ENCODE measurements at regions not wholly inside any gene's neighbourhood (a gene's known extent, or its start where the extent isn't known, plus 50 kb on each side); places are given as distances from the start of the nearest gene placed in this dataset.

- Histone ChIP-seq H3K27me3 (ENCODE audit: control insufficient read depth, insufficient read depth, low read length) (no peaks in the 10 kb centered on the region), H3K4me3 (ENCODE audit: low read depth, low read length) (no peak overlapping the region), H3K36me3 (ENCODE audit: control insufficient read depth, insufficient read depth, low read length) (no peaks in the 10 kb centered on the region)
- no peak for DNase-seq (ENCODE audit: low read depth)
- no peak for TF ChIP-seq CTCF (IDR thresholded peaks at IDR 0.05; ENCODE audit: insufficient read depth, low read length, poor library complexity, severe bottlenecking)
Observed at GRCh38 chr10:10777723-10778122, 239.9 kb upstream of the CELF2 start.

GRCh38 chr10:10778959-10779358 is 238.7 kb upstream of the CELF2 start:
- Histone ChIP-seq H3K4me3 (ENCODE audit: low read depth, low read length) (no peak overlapping the region), H3K27me3 (ENCODE audit: control insufficient read depth, insufficient read depth, low read length) (no peaks in the 10 kb centered on the region)
- DNase-seq (ENCODE audit: low read depth), result no peak

GRCh38 chr10:10779511-10779910 is 238.2 kb upstream of the CELF2 start:
- H3K36me3 ChIP-seq (ENCODE audit: control insufficient read depth, insufficient read depth, low read length), result no peaks in the 10 kb centered on the region
- H3K4me3 ChIP-seq (ENCODE audit: low read depth, low read length), result no peak overlapping the region

More at GRCh38 chr10:10778959-10779358, 238.7 kb upstream of the CELF2 start:
- no peak for TF ChIP-seq CTCF (IDR thresholded peaks at IDR 0.05; ENCODE audit: insufficient read depth, low read length, poor library complexity, severe bottlenecking)
- no peaks in the 10 kb centered on the region for H3K36me3 ChIP-seq (ENCODE audit: control insufficient read depth, insufficient read depth, low read length)

GRCh38 chr10:10780746-10781145 is 236.9 kb upstream of the CELF2 start:
- Histone ChIP-seq H3K27me3 (ENCODE audit: control insufficient read depth, insufficient read depth, low read length) (no peaks in the 10 kb centered on the region), H3K4me3 (ENCODE audit: low read depth, low read length) (no peak overlapping the region), H3K36me3 (ENCODE audit: control insufficient read depth, insufficient read depth, low read length) (no peaks in the 10 kb centered on the region)
- DNase-seq (ENCODE audit: low read depth), result no peak
- no peak for TF ChIP-seq CTCF (IDR thresholded peaks at IDR 0.05; ENCODE audit: insufficient read depth, low read length, poor library complexity, severe bottlenecking)

More at GRCh38 chr10:10779511-10779910, 238.2 kb upstream of the CELF2 start:
- no peak for TF ChIP-seq CTCF (IDR thresholded peaks at IDR 0.05; ENCODE audit: insufficient read depth, low read length, poor library complexity, severe bottlenecking)
- H3K27me3 ChIP-seq (ENCODE audit: control insufficient read depth, insufficient read depth, low read length), result no peaks in the 10 kb centered on the region
- DNase-seq (ENCODE audit: low read depth), result no peak

GRCh38 chr10:10782603-10783002 is 235.1 kb upstream of the CELF2 start:
- TF ChIP-seq CTCF (IDR thresholded peaks at IDR 0.05; ENCODE audit: insufficient read depth, low read length, poor library complexity, severe bottlenecking), result no peak
- DNase-seq (ENCODE audit: low read depth), result peak; percentile 76

GRCh38 chr10:10785627-10786026 is 232.0 kb upstream of the CELF2 start:
- Histone ChIP-seq H3K36me3 (ENCODE audit: control insufficient read depth, insufficient read depth, low read length) (no peaks in the 10 kb centered on the region), H3K27me3 (ENCODE audit: control insufficient read depth, insufficient read depth, low read length) (no peaks in the 10 kb centered on the region), H3K4me3 (ENCODE audit: low read depth, low read length) (no peak overlapping the region)
- TF ChIP-seq CTCF (IDR thresholded peaks at IDR 0.05; ENCODE audit: insufficient read depth, low read length, poor library complexity, severe bottlenecking), result no peak
- DNase-seq (ENCODE audit: low read depth), result no peak

More at GRCh38 chr10:10782603-10783002, 235.1 kb upstream of the CELF2 start:
- Histone ChIP-seq H3K27me3 (ENCODE audit: control insufficient read depth, insufficient read depth, low read length) (no peaks in the 10 kb centered on the region), H3K36me3 (ENCODE audit: control insufficient read depth, insufficient read depth, low read length) (no peaks in the 10 kb centered on the region), H3K4me3 (ENCODE audit: low read depth, low read length) (no peak overlapping the region)

Data from kidney epithelial cell (primary cell).